Ascending aorta (tissue), 2 donors: ENCODE measurements at regions not wholly inside any gene's neighbourhood (a gene's known extent, or its start where the extent isn't known, plus 50 kb on each side); places are given as distances from the start of the nearest gene placed in this dataset.

Experiments
- DNase-seq, 2 donors: peaks; one replicate each; pipeline ENCODE4 v3.0.0-alpha.2; 2019; ENCODE audit warnings: low spot score in 2 of 2
- H3K27ac ChIP-seq, 2 donors: fragments of 200-600 bp; sonication (generic); one replicate each; pipeline ENCODE4 v1.5.1; 2016 to 2017; ENCODE audit warnings: mild to moderate bottlenecking in 1 of 2
- H3K27me3 ChIP-seq: fragments of 200-600 bp; sonication (generic); one replicate; pipeline ENCODE4 v1.5.1; 2017
- H3K36me3 ChIP-seq, 2 donors: fragments of 200-600 bp; sonication (generic); one replicate each; pipeline ENCODE4 v1.5.1; 2016
- H3K4me1 ChIP-seq, 2 donors: fragments of 200-600 bp; sonication (generic); one replicate each; pipeline ENCODE4 v1.5.1; 2016 to 2017; ENCODE audit warnings: mild to moderate bottlenecking in 1 of 2
- H3K4me3 ChIP-seq, 2 donors: fragments of 200-600 bp; sonication (generic); one replicate each; pipeline ENCODE4 v1.5.1; 2016 to 2017; ENCODE audit warnings: mild to moderate bottlenecking in 1 of 2
- H3K9me3 ChIP-seq, 2 donors: fragments of 200-600 bp; sonication (generic); one replicate each; pipeline ENCODE4 v1.5.1; 2016
- CTCF ChIP-seq, 3 experiments: fragments of 200-600 bp in 2 of 3; fragments of 450-650 bp in 1 of 3; sonication (generic) in 2 of 3; IDR thresholded peaks; one replicate each; pipeline ENCODE4 v1.5.1; 2016 to 2019; ENCODE audit warnings: antibody characterized with exemption in 3 of 3, mild to moderate bottlenecking in 1 of 3, moderate library complexity in 1 of 3
- intact Hi-C: fragments of 100-400 bp; cut with DNase I; formaldehyde crosslinking; loops from one replicate; pipeline ENCODE4 v1.15.1; 2023

DNA sequence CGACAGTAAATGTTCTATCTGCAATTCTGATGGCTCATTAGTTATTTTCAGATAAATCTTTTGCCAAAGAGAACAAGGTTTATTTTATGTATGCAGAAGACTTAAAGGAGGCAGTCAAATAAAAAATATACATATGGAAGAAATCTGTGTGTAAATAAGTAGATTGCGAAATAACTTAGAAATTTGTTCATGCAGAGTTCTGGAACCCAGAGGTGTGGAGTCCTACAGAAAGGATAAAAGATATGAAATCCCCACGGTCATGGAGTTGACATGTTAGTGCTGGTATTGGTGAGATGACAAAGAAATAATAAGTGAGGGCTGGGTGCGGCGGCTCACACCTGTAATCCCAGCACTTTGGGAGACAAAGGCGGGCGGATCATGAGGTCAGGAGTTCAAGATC is 111.2 kb upstream of the CFAP20DC start:
- Histone ChIP-seq H3K4me3 (no peak overlapping the region), H3K36me3 (no peaks in the 10 kb centered on the region), H3K27ac (no peak overlapping the region), H3K9me3 (no peaks in the 10 kb centered on the region), H3K27me3 (no peaks in the 10 kb centered on the region), H3K4me1 (no peaks in the 10 kb centered on the region)
- DNase-seq = no peak
- no peak for TF ChIP-seq CTCF (IDR thresholded peaks at IDR 0.05)
- intact Hi-C loops = no loop called here

DNA sequence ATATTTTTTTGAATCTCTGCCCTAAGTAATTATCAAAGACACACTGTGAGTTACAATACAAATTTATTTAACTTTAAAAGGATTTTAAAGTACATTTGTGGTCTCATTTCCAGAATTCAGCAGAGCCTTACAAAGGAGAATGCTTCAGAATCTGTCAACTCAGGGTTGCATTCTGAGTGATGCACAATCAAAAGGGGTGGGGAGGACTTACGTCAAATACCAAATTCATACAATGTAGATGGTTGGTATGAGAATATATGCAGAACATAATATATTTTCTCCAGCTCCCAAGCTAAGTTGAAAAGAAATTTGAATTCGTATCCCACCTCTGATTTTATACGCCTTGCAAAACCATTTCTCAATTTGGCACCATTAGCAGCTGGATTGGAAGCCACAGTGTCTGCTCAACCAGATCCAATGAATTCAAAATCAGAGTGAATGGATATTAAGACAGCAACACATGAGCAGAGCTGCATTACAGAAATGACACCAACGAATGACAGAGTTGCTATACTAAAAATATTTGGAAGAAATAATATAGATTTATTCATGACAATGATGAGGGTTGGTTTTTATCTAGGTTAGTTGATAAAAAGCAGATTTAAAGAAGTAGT is 110.4 kb upstream of the CFAP20DC start:
- H3K4me1 ChIP-seq = no peaks in the 10 kb centered on the region
- DNase-seq = no peak
- H3K9me3 ChIP-seq = no peaks in the 10 kb centered on the region
- intact Hi-C loops = no loop called here
- no peaks in the 10 kb centered on the region for H3K27me3 ChIP-seq
- H3K36me3 ChIP-seq = no peaks in the 10 kb centered on the region
- no peak overlapping the region for H3K27ac ChIP-seq
- no peak overlapping the region for H3K4me3 ChIP-seq
- no peak for TF ChIP-seq CTCF (IDR thresholded peaks at IDR 0.05)

DNA sequence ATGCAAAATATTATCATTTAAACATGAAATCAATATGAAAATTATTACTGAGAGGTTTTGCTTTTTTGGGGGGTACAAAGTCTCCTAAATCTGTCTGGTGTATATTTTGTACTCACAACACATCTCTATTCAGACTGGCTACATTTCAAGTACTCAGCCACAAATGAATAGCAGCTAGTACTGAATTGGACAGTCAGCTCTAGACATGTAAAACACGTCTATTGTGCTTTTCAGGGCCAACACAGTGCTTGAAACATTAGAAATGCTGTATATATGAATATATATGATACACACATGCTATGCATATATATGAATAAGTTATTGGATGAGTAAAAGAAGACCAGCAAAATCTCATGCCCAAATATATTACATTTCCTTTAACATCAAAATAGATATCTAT is 103.8 kb upstream of the CFAP20DC start:
- no peak overlapping the region for H3K27ac ChIP-seq
- H3K9me3 ChIP-seq = no peaks in the 10 kb centered on the region
- intact Hi-C loops = no loop called here
- H3K4me1 ChIP-seq = no peaks in the 10 kb centered on the region
- no peaks in the 10 kb centered on the region for H3K36me3 ChIP-seq
- H3K27me3 ChIP-seq = no peaks in the 10 kb centered on the region
- H3K4me3 ChIP-seq = no peak overlapping the region
- DNase-seq = no peak
- TF ChIP-seq CTCF (IDR thresholded peaks at IDR 0.05) = no peak

DNA sequence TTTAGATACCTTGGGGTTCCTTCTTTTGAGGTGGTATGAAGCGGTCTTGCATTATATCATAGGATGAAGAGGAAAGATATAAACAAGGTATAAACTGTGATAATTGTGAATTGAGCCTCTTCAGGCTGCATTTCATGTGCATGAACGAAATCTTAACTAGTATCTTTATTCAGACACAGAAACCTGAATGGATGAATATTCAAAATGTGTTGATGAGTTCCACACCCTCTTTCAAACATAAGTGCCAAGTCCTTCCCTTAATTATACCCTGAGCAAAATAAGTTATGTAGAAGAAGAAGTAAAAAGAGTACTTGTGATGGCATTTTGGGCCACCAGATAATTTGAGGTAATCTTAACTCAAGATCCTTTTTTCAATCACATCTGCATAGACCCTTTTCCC is 103.1 kb upstream of the CFAP20DC start:
- H3K4me3 ChIP-seq = no peak overlapping the region
- no peaks in the 10 kb centered on the region for H3K9me3 ChIP-seq
- no peaks in the 10 kb centered on the region for H3K4me1 ChIP-seq
- DNase-seq = no peak
- no peak overlapping the region for H3K27ac ChIP-seq
- no peaks in the 10 kb centered on the region for H3K27me3 ChIP-seq
- intact Hi-C loops = no loop called here
- H3K36me3 ChIP-seq = no peaks in the 10 kb centered on the region
- TF ChIP-seq CTCF (IDR thresholded peaks at IDR 0.05) = no peak

DNA sequence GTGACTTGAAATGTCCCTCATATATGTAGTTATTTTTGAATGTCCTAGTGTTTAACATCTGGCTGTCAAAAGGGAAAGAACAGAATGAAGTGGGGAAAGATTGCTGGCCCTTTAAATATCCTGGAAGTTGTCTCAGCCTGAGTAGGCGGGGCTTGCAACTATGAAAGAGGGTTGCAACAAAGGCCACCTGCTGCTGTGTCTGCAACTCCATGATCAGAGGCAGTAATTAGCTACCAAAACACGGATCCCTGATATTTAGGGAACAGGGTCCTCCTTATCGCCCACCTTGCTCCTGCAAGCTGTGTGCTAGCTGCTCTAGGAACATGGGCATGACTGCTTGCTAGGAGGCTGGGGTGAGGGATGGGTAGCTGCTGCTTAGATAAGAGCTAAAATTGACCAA is 100.2 kb upstream of the CFAP20DC start:
- Histone ChIP-seq H3K4me3 (no peak overlapping the region), H3K27me3 (no peaks in the 10 kb centered on the region), H3K9me3 (no peaks in the 10 kb centered on the region), H3K4me1 (no peaks in the 10 kb centered on the region), H3K36me3 (no peaks in the 10 kb centered on the region), H3K27ac (no peak overlapping the region)
- no peak for DNase-seq
- intact Hi-C loops = no loop called here
- TF ChIP-seq CTCF (IDR thresholded peaks at IDR 0.05) = no peak

GRCh38 chr3:59149166-59149565 is 99.3 kb upstream of the CFAP20DC start:
- Histone ChIP-seq H3K4me3 (no peak overlapping the region), H3K4me1 (no peaks in the 10 kb centered on the region), H3K36me3 (no peaks in the 10 kb centered on the region), H3K27me3 (no peaks in the 10 kb centered on the region), H3K27ac (no peak overlapping the region), H3K9me3 (no peaks in the 10 kb centered on the region)
- no peak for TF ChIP-seq CTCF (IDR thresholded peaks at IDR 0.05)
- intact Hi-C loops = no loop called here
- DNase-seq = no peak
